GM23248 (cell line): ENCODE measurements at regions not wholly inside any gene's neighbourhood (a gene's known extent, or its start where the extent isn't known, plus 50 kb on each side); places are given as distances from the start of the nearest gene placed in this dataset.

ENCODE experiments used
- DNase-seq: peaks from one replicate; pipeline ENCODE4 v3.0.0-alpha.2; 2015
- H2AFZ ChIP-seq: fragments of 200-600 bp; sonication (generic); 2 replicates; pipeline ENCODE4 v1.6.1; 2016; ENCODE audit warnings: antibody characterized with exemption
- H3F3A ChIP-seq: fragments of 200-600 bp; sonication (generic); 2 replicates; pipeline ENCODE4 v1.6.1; 2016; ENCODE audit warnings: mild to moderate bottlenecking, antibody characterized with exemption, mixed run types; ENCODE audit not compliant: insufficient read depth
- H3K27ac ChIP-seq: fragments of 200-600 bp; sonication (generic); 2 replicates; pipeline ENCODE4 v1.5.1; 2016; ENCODE audit warnings: mild to moderate bottlenecking
- H3K27me3 ChIP-seq: fragments of 200-600 bp; sonication (generic); replicated peaks from 2 replicates; pipeline ENCODE4 v1.6.1; 2016; ENCODE audit warnings: mild to moderate bottlenecking; ENCODE audit not compliant: insufficient read depth
- H3K36me3 ChIP-seq: fragments of 200-600 bp; sonication (generic); 2 replicates; pipeline ENCODE4 v1.6.1; 2016; ENCODE audit warnings: low read depth, mild to moderate bottlenecking
- H3K4me1 ChIP-seq: fragments of 200-600 bp; sonication (generic); 2 replicates; pipeline ENCODE4 v1.6.1; 2016; ENCODE audit warnings: mild to moderate bottlenecking; ENCODE audit not compliant: insufficient read depth
- H3K4me2 ChIP-seq: fragments of 200-600 bp; sonication (generic); one replicate; pipeline ENCODE4 v1.6.1; 2016; ENCODE audit warnings: mild to moderate bottlenecking; ENCODE audit not compliant: unreplicated experiment
- H3K4me3 ChIP-seq: fragments of 200-600 bp; sonication (generic); 2 replicates; pipeline ENCODE4 v1.5.1; 2016; ENCODE audit warnings: mild to moderate bottlenecking
- H3K79me2 ChIP-seq: fragments of 200-600 bp; sonication (generic); 2 replicates; pipeline ENCODE4 v1.6.1; 2016; ENCODE audit warnings: mild to moderate bottlenecking; ENCODE audit not compliant: insufficient read depth
- H3K9ac ChIP-seq: fragments of 200-600 bp; sonication (generic); 2 replicates; pipeline ENCODE4 v1.6.1; 2016; ENCODE audit warnings: mild to moderate bottlenecking
- H3K9me2 ChIP-seq: fragments of 200-600 bp; sonication (generic); 2 replicates; pipeline ENCODE4 v1.6.1; 2016; ENCODE audit warnings: mixed run types, mild to moderate bottlenecking, moderate library complexity; ENCODE audit not compliant: insufficient read depth
- H3K9me3 ChIP-seq: fragments of 200-600 bp; sonication (generic); one replicate; pipeline ENCODE4 v1.6.1; 2017; ENCODE audit warnings: low read depth
- H4K20me1 ChIP-seq: fragments of 200-600 bp; sonication (generic); 2 replicates; pipeline ENCODE4 v1.6.0; 2016; ENCODE audit not compliant: insufficient read depth
- EZH2 ChIP-seq: fragments of 200-600 bp; sonication (generic); IDR thresholded peaks from 2 replicates; pipeline ENCODE4 v1.6.1; 2018; ENCODE audit warnings: antibody characterized with exemption, mild to moderate bottlenecking; ENCODE audit not compliant: insufficient read depth, poor library complexity, severe bottlenecking
- EZH2phosphoT487 ChIP-seq: fragments of 200-600 bp; sonication (generic); IDR thresholded peaks from 2 replicates; pipeline ENCODE4 v1.6.1; 2018; ENCODE audit warnings: antibody characterized with exemption, moderate library complexity, mild to moderate bottlenecking, low read depth; ENCODE audit not compliant: insufficient read depth
- WGBS, 2 experiments: methylation state at CpG; one replicate each; pipeline ENCODE4 v1.1.6; 2015 to 2017; ENCODE audit warnings: low lambda C conversion rate in 2 of 2, low coverage in 1 of 2; ENCODE audit errors: missing lambda C conversion rate in 2 of 2; 5-methylcytosine and 5-hydroxymethylcytosine counted together
- in situ Hi-C: fragments of 300-500 bp; cut with MboI; formaldehyde crosslinking; loops from 2 replicates; pipeline ENCODE4 v1.15.0; 2020

DNA sequence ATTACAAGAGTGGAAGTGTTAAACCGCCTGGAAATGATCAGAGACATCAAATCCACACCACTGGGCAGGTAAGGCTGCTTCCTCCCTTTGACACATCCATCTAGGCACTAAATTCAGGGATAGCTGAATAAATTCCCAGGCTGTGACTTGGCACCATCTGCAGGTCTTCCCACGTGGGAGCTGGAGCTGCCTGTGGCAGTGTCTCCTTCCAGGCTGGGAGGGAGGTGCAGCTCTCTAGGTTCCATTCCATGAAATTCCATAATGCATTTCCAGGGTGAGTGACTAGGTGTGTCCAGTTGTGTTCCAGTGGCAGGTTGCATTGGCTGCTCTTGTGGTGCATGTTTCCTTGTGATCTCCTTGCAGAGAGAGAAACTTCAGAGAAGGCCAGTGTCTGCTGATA, 188.9 kb upstream of the CXCR4 start:
- Histone ChIP-seq H3K9ac (no peak overlapping the region), H3K4me1 (no peaks in the 10 kb centered on the region), H3K79me2 (no peaks in the 10 kb centered on the region), H3F3A (no peaks in the 10 kb centered on the region), H3K9me3 (no peaks in the 10 kb centered on the region), H3K36me3 (no peaks in the 10 kb centered on the region), H4K20me1 (no peaks in the 10 kb centered on the region), H3K4me2 (no peak overlapping the region), H2AFZ (no peak overlapping the region), H3K27ac (no peak overlapping the region), H3K4me3 (no peak overlapping the region), H3K27me3 (peaks cover 5% of the 10 kb centered on the region; the same call in 1 of the 2 replicates), H3K9me2 (no peaks in the 10 kb centered on the region)
- in situ Hi-C loops, result no loop called here
- 2 to 7% methylated on average over 2 of the region's 2 CpGs for WGBS, 2 experiments
- TF ChIP-seq EZH2, result no peak
- no peak for TF ChIP-seq EZH2phosphoT487
- DNase-seq, result no peak

DNA sequence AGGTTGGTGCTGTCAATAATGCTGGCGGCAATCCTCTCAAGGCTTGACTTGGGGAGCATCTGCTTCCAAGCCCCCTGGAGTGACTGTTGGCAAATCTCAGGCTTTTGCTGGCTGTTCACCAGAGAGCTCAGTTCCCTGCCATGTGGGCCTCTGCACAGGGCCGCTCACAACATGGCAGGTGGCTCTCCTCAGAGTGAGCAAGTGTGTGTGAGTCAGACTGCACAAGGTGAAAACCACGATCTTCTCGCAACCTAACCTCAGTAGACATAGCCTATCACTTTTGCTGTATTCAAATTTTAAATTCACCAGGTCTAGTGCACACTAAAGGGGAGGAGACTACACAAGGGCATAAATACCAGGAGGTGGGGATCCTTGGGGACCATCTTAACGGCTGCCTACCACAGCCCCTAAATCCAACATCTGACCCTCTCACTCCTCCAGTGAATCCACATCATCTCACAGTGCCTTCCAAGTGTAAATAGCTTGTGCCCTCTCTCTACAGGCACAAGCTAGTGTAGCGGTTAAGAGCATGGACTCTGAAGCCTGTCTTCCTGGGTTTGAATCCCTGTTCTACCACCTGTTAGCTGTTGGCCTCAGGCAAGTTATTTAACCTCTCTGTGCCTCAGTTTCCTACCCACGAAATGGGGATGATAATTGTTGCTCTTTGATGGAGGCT, 187.7 kb upstream of the CXCR4 start:
- Histone ChIP-seq H2AFZ (no peak overlapping the region), H3K4me2 (no peak overlapping the region), H3K27me3 (peaks cover 5% of the 10 kb centered on the region; the same call in 1 of the 2 replicates), H4K20me1 (no peaks in the 10 kb centered on the region), H3K79me2 (no peaks in the 10 kb centered on the region), H3K4me1 (no peaks in the 10 kb centered on the region), H3K9me3 (no peaks in the 10 kb centered on the region), H3K9me2 (no peaks in the 10 kb centered on the region), H3F3A (no peaks in the 10 kb centered on the region), H3K36me3 (no peaks in the 10 kb centered on the region), H3K4me3 (no peak overlapping the region), H3K9ac (no peak overlapping the region), H3K27ac (no peak overlapping the region)
- no peak for DNase-seq
- WGBS, 2 experiments, result 29 to 34% methylated on average over 7 of the region's 7 CpGs
- in situ Hi-C loops, result no loop called here
- no peak for TF ChIP-seq EZH2phosphoT487

DNA sequence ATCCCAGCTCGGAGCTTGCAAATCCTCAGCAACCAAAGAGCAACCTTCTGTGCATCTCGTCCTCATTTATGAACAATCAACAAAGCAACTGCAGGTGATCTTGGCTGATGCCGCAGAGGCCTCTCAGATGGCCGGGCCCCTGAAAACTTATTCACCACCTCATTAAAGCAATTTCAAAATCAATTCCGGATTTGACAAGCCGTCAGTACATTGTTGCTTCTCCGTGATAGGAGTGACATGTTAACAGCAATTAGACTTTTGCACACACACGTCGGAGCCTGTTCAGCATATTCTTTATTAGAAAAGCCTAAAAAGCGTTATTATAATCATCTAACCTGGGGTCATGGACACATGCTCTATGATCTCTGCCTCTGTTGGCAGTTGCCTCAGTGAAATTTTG, 183.1 kb upstream of the CXCR4 start:
- no peak overlapping the region for H3K27ac ChIP-seq
- peaks cover 5% of the 10 kb centered on the region; the same call in 1 of the 2 replicates for H3K27me3 ChIP-seq
- no peaks in the 10 kb centered on the region for H3F3A ChIP-seq
- H3K4me2 ChIP-seq, result no peak overlapping the region
- in situ Hi-C loops, result no loop called here
- H3K9ac ChIP-seq, result no peak overlapping the region
- H3K79me2 ChIP-seq, result no peaks in the 10 kb centered on the region
- no peaks in the 10 kb centered on the region for H4K20me1 ChIP-seq
- H3K9me3 ChIP-seq, result no peaks in the 10 kb centered on the region
- H3K36me3 ChIP-seq, result no peaks in the 10 kb centered on the region
- WGBS, 2 experiments, result 29 to 38% methylated on average over 10 of the region's 10 CpGs
- DNase-seq, result no peak
- no peaks in the 10 kb centered on the region for H3K9me2 ChIP-seq
- no peak overlapping the region for H3K4me3 ChIP-seq
- no peak overlapping the region for H2AFZ ChIP-seq
- no peak for TF ChIP-seq EZH2phosphoT487
- no peak for TF ChIP-seq EZH2
- H3K4me1 ChIP-seq, result no peaks in the 10 kb centered on the region

DNA sequence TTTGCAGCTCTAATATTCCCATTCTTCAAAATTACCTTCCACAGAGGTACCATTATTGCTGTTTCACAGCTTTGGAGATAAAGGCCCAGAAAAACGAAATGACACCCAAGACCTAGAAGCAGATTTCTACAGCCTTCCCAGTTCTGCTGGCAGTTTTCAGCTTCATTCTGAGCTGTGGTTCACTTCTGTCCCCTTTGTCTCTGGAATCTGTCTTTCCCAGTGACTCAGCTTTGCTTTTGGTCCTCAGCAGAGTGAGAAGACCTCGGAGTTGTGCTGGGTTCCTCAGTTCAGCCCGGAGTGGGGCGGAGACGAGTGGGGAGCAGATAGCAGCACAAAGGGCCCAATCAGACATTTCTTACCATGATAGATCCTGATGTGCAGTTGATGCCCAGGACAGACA, 180.7 kb upstream of the CXCR4 start:
- H3K9ac ChIP-seq, result no peak overlapping the region
- H3K27me3 ChIP-seq, result peaks cover 5% of the 10 kb centered on the region; the same call in 1 of the 2 replicates
- H3K4me2 ChIP-seq, result no peak overlapping the region
- H3F3A ChIP-seq, result no peaks in the 10 kb centered on the region
- DNase-seq, result no peak
- no peaks in the 10 kb centered on the region for H3K9me2 ChIP-seq
- H3K36me3 ChIP-seq, result no peaks in the 10 kb centered on the region
- no peaks in the 10 kb centered on the region for H3K4me1 ChIP-seq
- H3K4me3 ChIP-seq, result no peak overlapping the region
- H3K27ac ChIP-seq, result no peak overlapping the region
- no peak overlapping the region for H2AFZ ChIP-seq
- no peaks in the 10 kb centered on the region for H3K9me3 ChIP-seq
- WGBS, 2 experiments, result 50 to 52% methylated on average over 5 of the region's 5 CpGs
- in situ Hi-C loops, result no loop called here
- no peaks in the 10 kb centered on the region for H3K79me2 ChIP-seq
- H4K20me1 ChIP-seq, result no peaks in the 10 kb centered on the region
- TF ChIP-seq EZH2phosphoT487, result no peak
- TF ChIP-seq EZH2, result no peak

DNA sequence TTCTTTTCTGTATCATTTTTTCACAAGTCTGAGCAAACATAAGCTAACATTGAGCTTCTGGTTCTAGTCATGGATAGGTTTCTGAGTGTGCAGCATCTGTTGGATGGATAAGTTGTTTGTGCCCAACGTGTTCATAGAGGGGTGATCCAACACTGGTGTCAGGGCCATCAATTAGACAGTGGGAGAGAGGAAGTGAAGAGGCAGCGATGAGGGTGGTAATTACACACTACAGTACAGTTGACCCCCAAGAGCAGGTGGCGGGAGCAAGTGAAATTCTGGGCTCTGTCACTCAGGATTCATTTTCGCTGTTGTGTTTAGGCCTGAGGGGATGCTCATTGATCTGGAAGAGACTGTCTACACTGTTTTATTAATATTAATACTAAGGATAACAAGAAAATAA, 180.0 kb upstream of the CXCR4 start:
- Histone ChIP-seq H3K9me3 (no peaks in the 10 kb centered on the region), H3F3A (no peaks in the 10 kb centered on the region), H3K27me3 (no peaks in the 10 kb centered on the region), H3K36me3 (no peaks in the 10 kb centered on the region), H3K4me2 (no peak overlapping the region), H2AFZ (no peak overlapping the region), H3K4me3 (no peak overlapping the region), H3K27ac (no peak overlapping the region), H3K4me1 (no peaks in the 10 kb centered on the region), H4K20me1 (no peaks in the 10 kb centered on the region), H3K9me2 (no peaks in the 10 kb centered on the region), H3K9ac (no peak overlapping the region), H3K79me2 (no peaks in the 10 kb centered on the region)
- TF ChIP-seq EZH2phosphoT487 (no peak), EZH2 (no peak)
- in situ Hi-C loops, result no loop called here
- WGBS, 2 experiments, result 37 to 44% methylated on average over 4 of the region's 4 CpGs
- no peak for DNase-seq
